ENCODE measurements at regions not wholly inside any gene's neighbourhood (a gene's known extent, or its start where the extent isn't known, plus 50 kb on each side); places are given as distances from the start of the nearest gene placed in this dataset.

- Histone ChIP-seq H3K4me1 (ENCODE audit: control insufficient read depth, insufficient read depth, low read length, poor library complexity, severe bottlenecking) (no peaks in the 10 kb centered on the region), H3K27ac (ENCODE audit: insufficient read depth, low read length, poor library complexity, severe bottlenecking) (no peak overlapping the region), H3K9me3 (ENCODE audit: control insufficient read depth, low read length) (no peaks in the 10 kb centered on the region), H3K4me3 (ENCODE audit: insufficient read depth, low read depth, low read length, poor library complexity, severe bottlenecking) (no peak overlapping the region), H3K36me3 (ENCODE audit: control insufficient read depth, insufficient read depth, low read length) (no peaks in the 10 kb centered on the region), H3K27me3 (replicated peaks; ENCODE audit: control insufficient read depth, insufficient read depth, low read length, poor library complexity, severe bottlenecking) (no peaks in the 10 kb centered on the region)
- no peak for DNase-seq
These were observed 120.1 kb upstream of the SMAD3 start for GRCh38 chr15:66945286-66945685.

GRCh38 chr15:66945842-66946241 lies 119.6 kb upstream of the SMAD3 start:
- no peaks in the 10 kb centered on the region for H3K9me3 ChIP-seq (ENCODE audit: control insufficient read depth, low read length)
- DNase-seq, result no peak

GRCh38 chr15:66946578-66947164 lies 118.7 kb upstream of the SMAD3 start:
- no peaks in the 10 kb centered on the region for H3K9me3 ChIP-seq (ENCODE audit: control insufficient read depth, low read length)
- H3K4me3 ChIP-seq (ENCODE audit: insufficient read depth, low read depth, low read length, poor library complexity, severe bottlenecking), result no peak overlapping the region
- H3K4me1 ChIP-seq (ENCODE audit: control insufficient read depth, insufficient read depth, low read length, poor library complexity, severe bottlenecking), result no peaks in the 10 kb centered on the region
- DNase-seq, result peak; percentile 39 to 56 (median 45)
- H3K27me3 ChIP-seq (replicated peaks; ENCODE audit: control insufficient read depth, insufficient read depth, low read length, poor library complexity, severe bottlenecking), result no peaks in the 10 kb centered on the region
- H3K36me3 ChIP-seq (ENCODE audit: control insufficient read depth, insufficient read depth, low read length), result no peaks in the 10 kb centered on the region
- no peak overlapping the region for H3K27ac ChIP-seq (ENCODE audit: insufficient read depth, low read length, poor library complexity, severe bottlenecking)

More at GRCh38 chr15:66945842-66946241, 119.6 kb upstream of the SMAD3 start:
- Histone ChIP-seq H3K27me3 (replicated peaks; ENCODE audit: control insufficient read depth, insufficient read depth, low read length, poor library complexity, severe bottlenecking) (no peaks in the 10 kb centered on the region), H3K27ac (ENCODE audit: insufficient read depth, low read length, poor library complexity, severe bottlenecking) (no peak overlapping the region), H3K36me3 (ENCODE audit: control insufficient read depth, insufficient read depth, low read length) (no peaks in the 10 kb centered on the region), H3K4me1 (ENCODE audit: control insufficient read depth, insufficient read depth, low read length, poor library complexity, severe bottlenecking) (no peaks in the 10 kb centered on the region), H3K4me3 (ENCODE audit: insufficient read depth, low read depth, low read length, poor library complexity, severe bottlenecking) (no peak overlapping the region)

- Histone ChIP-seq H3K27ac (ENCODE audit: insufficient read depth, low read length, poor library complexity, severe bottlenecking) (no peak overlapping the region), H3K9me3 (ENCODE audit: control insufficient read depth, low read length) (no peaks in the 10 kb centered on the region), H3K4me3 (ENCODE audit: insufficient read depth, low read depth, low read length, poor library complexity, severe bottlenecking) (no peak overlapping the region), H3K27me3 (replicated peaks; ENCODE audit: control insufficient read depth, insufficient read depth, low read length, poor library complexity, severe bottlenecking) (no peaks in the 10 kb centered on the region), H3K36me3 (ENCODE audit: control insufficient read depth, insufficient read depth, low read length) (no peaks in the 10 kb centered on the region), H3K4me1 (ENCODE audit: control insufficient read depth, insufficient read depth, low read length, poor library complexity, severe bottlenecking) (no peaks in the 10 kb centered on the region)
- DNase-seq, result no peak
These were observed 117.9 kb upstream of the SMAD3 start for GRCh38 chr15:66947471-66947870.

- DNase-seq, result no peak
These were observed 117.1 kb upstream of the SMAD3 start for GRCh38 chr15:66948294-66948693.

GRCh38 chr15:66950114-66950513 lies 115.3 kb upstream of the SMAD3 start:
- no peaks in the 10 kb centered on the region for H3K9me3 ChIP-seq (ENCODE audit: control insufficient read depth, low read length)
- H3K4me3 ChIP-seq (ENCODE audit: insufficient read depth, low read depth, low read length, poor library complexity, severe bottlenecking), result no peak overlapping the region
- DNase-seq, result no peak
- no peaks in the 10 kb centered on the region for H3K4me1 ChIP-seq (ENCODE audit: control insufficient read depth, insufficient read depth, low read length, poor library complexity, severe bottlenecking)
- no peaks in the 10 kb centered on the region for H3K27me3 ChIP-seq (replicated peaks; ENCODE audit: control insufficient read depth, insufficient read depth, low read length, poor library complexity, severe bottlenecking)
- H3K27ac ChIP-seq (ENCODE audit: insufficient read depth, low read length, poor library complexity, severe bottlenecking), result no peak overlapping the region
- H3K36me3 ChIP-seq (ENCODE audit: control insufficient read depth, insufficient read depth, low read length), result no peaks in the 10 kb centered on the region

More at GRCh38 chr15:66948294-66948693, 117.1 kb upstream of the SMAD3 start:
- Histone ChIP-seq H3K27me3 (replicated peaks; ENCODE audit: control insufficient read depth, insufficient read depth, low read length, poor library complexity, severe bottlenecking) (no peaks in the 10 kb centered on the region), H3K4me1 (ENCODE audit: control insufficient read depth, insufficient read depth, low read length, poor library complexity, severe bottlenecking) (no peaks in the 10 kb centered on the region), H3K27ac (ENCODE audit: insufficient read depth, low read length, poor library complexity, severe bottlenecking) (no peak overlapping the region), H3K4me3 (ENCODE audit: insufficient read depth, low read depth, low read length, poor library complexity, severe bottlenecking) (no peak overlapping the region), H3K9me3 (ENCODE audit: control insufficient read depth, low read length) (no peaks in the 10 kb centered on the region), H3K36me3 (ENCODE audit: control insufficient read depth, insufficient read depth, low read length) (no peaks in the 10 kb centered on the region)

GRCh38 chr15:66951531-66952320 lies 113.7 kb upstream of the SMAD3 start:
- no peak overlapping the region for H3K4me3 ChIP-seq (ENCODE audit: insufficient read depth, low read depth, low read length, poor library complexity, severe bottlenecking)
- DNase-seq, result no peak
- no peaks in the 10 kb centered on the region for H3K9me3 ChIP-seq (ENCODE audit: control insufficient read depth, low read length)
- no peaks in the 10 kb centered on the region for H3K27me3 ChIP-seq (replicated peaks; ENCODE audit: control insufficient read depth, insufficient read depth, low read length, poor library complexity, severe bottlenecking)
- no peak overlapping the region for H3K27ac ChIP-seq (ENCODE audit: insufficient read depth, low read length, poor library complexity, severe bottlenecking)
- no peaks in the 10 kb centered on the region for H3K36me3 ChIP-seq (ENCODE audit: control insufficient read depth, insufficient read depth, low read length)
- H3K4me1 ChIP-seq (ENCODE audit: control insufficient read depth, insufficient read depth, low read length, poor library complexity, severe bottlenecking), result no peaks in the 10 kb centered on the region

GRCh38 chr15:66952756-66953522 lies 112.5 kb upstream of the SMAD3 start:
- no peaks in the 10 kb centered on the region for H3K9me3 ChIP-seq (ENCODE audit: control insufficient read depth, low read length)
- no peak overlapping the region for H3K27ac ChIP-seq (ENCODE audit: insufficient read depth, low read length, poor library complexity, severe bottlenecking)
- H3K27me3 ChIP-seq (replicated peaks; ENCODE audit: control insufficient read depth, insufficient read depth, low read length, poor library complexity, severe bottlenecking), result no peaks in the 10 kb centered on the region
- no peaks in the 10 kb centered on the region for H3K36me3 ChIP-seq (ENCODE audit: control insufficient read depth, insufficient read depth, low read length)
- H3K4me3 ChIP-seq (ENCODE audit: insufficient read depth, low read depth, low read length, poor library complexity, severe bottlenecking), result no peak overlapping the region
- no peaks in the 10 kb centered on the region for H3K4me1 ChIP-seq (ENCODE audit: control insufficient read depth, insufficient read depth, low read length, poor library complexity, severe bottlenecking)
- DNase-seq, result no peak

- Histone ChIP-seq H3K4me3 (ENCODE audit: insufficient read depth, low read depth, low read length, poor library complexity, severe bottlenecking) (no peak overlapping the region), H3K27me3 (replicated peaks; ENCODE audit: control insufficient read depth, insufficient read depth, low read length, poor library complexity, severe bottlenecking) (no peaks in the 10 kb centered on the region), H3K27ac (ENCODE audit: insufficient read depth, low read length, poor library complexity, severe bottlenecking) (no peak overlapping the region), H3K9me3 (ENCODE audit: control insufficient read depth, low read length) (no peaks in the 10 kb centered on the region), H3K4me1 (ENCODE audit: control insufficient read depth, insufficient read depth, low read length, poor library complexity, severe bottlenecking) (no peaks in the 10 kb centered on the region), H3K36me3 (ENCODE audit: control insufficient read depth, insufficient read depth, low read length) (no peaks in the 10 kb centered on the region)
- DNase-seq, result no peak
These were observed 111.7 kb upstream of the SMAD3 start for GRCh38 chr15:66953523-66954229.
